Activated T-helper 9 cell treated with anti-CD3 and anti-CD28 coated beads, Interleukin-2, amount 50 U/mL, for 16 hours (primary cell): ENCODE measurements at regions not wholly inside any gene's neighbourhood (a gene's known extent, or its start where the extent isn't known, plus 50 kb on each side); places are given as distances from the start of the nearest gene placed in this dataset.
"Not testable (repeated sequence)": the region's sequence is repeated elsewhere in the genome, so short reads cannot be mapped to it uniquely, and the experiment has no call there.

Experiments used
- DNase-seq: peaks from one replicate; pipeline ENCODE4 v3.0.0-alpha.2; 2020; ENCODE audit warnings: low read depth

DNA sequence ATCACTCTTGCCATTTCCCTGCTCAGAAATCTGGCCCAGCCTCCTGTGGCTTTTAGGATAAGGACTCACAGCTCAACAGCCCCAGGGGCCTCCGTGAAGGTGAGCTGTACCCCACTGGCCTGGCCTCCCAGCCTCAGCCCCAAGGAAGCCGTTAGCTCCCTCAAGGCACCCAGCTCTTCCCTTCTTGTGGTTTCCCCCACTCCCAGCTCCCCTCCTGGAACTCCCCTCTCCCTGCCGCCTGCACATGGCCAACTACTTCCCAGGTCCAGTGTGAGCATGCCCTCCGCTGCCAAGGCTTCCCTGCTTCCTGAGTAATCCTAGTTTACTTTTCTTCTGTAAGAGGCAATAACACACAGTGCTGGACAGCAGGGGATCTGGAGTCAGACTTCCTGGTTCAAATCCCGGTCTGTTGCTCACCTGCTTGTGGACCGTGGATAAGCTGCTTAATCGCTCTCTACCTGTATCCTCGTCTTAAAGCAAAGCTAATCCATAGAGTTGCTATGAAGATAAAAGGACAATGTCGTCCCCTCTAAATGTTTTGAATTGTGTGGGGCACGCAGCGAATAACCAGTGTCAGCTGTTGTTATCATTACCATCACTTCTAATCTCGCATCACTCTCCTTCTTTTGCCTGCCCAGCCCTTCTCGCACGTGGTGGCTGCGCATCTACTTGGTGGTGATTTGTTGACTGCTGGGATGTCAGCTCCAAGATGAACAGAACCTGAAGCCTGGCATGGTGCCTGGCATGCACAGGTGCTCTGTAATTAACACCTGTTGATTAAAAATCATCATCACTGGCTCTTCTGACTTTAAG, 86.6 kb downstream of the C5orf15 start:
- DNase-seq: no peak

DNA sequence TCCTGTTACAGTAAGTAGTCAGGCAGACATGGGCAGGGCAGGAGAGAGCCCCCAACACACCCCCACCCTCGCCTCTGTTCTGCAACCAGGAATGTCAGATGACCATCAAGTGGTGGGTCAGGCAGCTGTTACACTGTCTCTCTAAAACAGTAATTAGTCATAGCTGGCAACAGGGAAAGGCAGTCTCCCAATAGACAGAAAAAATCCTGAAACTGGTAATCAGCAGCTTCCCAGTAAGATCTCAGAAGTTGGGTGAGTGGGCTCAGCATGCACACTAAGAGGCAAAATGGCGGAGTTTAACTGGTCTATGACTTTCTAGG, 90.2 kb downstream of the C5orf15 start:
- DNase-seq: no peak

DNA sequence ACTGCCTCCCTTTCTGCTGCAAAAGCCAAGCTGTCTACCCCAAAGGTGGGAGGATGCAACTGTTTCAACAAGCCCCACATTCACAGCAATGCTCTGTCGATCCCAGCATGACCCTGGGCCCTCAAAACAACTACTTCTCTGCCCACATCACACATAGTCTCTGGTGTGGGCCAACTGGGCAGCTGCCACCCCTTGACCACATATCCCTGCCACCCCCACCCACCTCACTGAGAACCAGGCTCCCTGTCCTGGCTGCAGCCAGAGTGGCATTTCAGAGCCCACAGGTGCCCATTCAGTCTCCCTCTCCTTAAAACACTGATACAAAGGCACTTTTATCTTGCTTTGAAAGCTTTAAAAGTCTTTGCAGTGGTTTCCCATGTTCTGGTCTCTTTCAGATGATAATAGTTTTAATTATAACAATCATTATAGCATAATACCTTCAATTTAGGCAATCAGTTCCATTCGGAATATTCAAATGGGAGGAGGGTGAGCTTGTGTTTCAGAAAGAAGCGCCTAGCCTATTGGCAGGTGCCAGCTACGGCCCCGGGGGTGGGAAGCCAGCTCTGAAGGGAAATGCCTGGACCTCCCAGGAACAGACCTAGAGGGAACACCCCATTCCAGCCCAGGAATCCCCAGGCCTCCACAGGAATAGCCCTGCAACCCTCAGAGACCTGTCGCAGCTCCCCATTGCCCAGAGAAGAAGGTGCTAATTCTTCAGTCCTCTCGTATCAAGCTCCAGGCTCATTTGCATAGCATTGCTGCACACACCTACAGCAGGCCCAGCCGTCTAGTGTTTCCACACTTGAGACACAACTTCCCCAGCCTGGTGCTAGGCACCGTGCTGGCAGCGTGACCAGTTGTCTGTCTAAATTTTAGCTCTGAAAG, 90.8 kb downstream of the C5orf15 start:
- DNase-seq: no peak

DNA sequence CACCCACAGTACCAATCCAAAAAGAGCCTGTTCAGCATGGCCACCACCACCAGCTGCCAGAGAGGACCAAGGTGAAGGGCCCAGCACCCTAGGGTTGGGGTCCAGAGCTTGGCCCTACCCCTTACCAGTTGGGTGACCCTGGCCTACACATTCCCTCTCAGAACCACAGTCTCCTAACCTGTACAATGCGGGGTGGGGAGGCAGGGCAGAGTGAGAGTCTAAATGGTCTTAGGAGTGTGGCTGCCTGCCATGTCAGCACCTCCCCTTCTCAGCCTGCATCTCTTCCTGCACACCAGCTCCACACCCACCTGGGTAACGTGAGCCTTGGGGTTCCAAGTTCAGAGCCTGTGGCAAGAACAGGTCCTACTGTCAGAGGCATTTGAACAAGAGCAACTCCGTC, 92.2 kb downstream of the C5orf15 start:
- DNase-seq: no peak

DNA sequence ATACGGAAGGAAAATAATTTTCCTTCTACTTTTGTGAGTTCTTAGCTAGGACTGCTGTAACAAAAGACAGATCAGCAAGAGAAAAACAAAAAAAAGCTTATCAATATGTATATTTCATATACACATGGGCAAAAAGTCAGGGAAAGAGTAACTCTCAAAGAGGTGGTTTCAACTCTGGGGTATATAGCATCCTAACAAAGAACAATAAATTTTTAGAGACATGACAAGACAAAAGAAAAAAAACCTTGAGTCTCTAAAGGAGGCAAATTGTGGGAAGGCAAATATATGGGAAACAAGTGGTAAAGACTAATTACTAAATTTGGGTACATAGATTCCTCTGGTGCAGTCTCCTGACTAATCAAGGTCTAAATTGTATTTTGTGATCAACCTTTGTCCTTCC, 93.2 kb downstream of the C5orf15 start:
- no peak for DNase-seq

DNA sequence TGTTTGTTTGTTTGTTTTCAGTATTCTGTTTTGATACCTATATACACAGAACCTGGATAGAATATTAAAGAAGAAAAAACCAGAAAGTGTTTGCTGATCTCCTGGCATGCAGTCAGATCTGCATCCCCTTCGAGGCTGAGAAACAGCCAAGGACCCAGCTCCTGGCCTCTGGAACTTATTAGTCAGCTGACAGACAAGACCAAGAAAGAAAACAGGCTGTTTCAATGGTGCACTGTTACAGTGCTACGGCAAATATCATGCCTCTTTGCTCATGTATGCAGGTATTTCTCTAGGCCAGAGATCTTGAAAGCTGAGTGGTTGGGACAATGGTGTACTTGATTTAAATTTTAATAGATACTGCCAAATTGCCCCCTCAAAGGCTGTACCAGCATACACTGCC, 95.0 kb downstream of the C5orf15 start:
- DNase-seq: no peak

DNA sequence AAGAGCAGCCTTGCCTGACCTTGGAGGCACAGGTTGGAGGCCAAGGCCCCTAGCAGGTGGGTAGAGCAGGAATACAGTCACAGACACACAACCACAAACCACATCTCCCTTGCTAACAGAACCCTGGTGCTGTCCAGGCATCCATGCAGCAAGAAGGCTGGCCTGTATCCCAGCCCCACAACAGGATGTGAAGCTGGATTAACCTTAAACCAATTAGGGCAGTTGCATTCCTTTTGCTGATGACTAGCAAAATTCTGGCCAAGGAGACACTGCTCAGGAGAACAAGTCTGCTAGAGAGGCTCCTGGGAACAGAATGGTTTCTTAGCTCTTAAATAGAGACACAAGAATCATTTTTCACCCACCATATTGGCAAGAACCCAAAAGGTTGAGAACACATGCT, 97.8 kb downstream of the C5orf15 start:
- DNase-seq: no peak

DNA sequence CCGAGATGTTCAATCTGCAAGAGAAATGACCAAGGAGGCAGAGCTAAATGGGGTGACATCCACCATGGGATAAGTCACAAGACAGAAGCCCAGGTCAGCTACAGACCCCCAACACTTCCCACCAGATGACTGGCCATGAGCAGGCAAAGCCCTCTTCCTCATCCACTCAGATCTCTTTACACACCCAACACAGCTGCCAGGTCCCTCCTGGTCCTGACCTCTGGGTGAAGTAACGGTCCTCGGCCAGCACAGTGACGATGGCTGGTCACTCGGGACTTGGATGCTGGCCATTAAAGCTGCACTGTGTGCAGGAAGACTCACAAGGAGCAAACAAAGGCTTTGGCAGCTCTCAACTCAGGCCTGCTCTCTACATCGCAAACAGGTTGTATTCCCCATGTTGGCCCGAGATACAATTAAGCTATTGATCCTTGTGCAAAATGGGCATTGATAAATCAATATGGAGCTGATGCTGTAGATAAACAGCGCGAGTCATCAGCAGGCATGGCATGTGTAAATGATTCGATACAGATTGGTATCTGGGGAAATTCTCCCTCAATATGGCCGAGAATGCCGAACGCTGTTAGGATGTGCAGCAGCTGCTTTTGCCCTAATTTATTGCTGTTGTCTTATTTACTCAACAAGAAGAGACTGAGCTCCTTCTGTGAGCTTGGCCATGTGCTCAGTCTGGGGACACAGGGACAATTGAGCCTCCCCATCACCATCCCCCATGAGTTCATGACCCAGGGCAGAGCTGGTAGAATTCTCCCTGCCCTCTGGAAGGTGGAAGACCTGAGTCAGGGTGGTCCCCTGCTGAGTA, 98.7 kb downstream of the C5orf15 start:
- DNase-seq: no peak

DNA sequence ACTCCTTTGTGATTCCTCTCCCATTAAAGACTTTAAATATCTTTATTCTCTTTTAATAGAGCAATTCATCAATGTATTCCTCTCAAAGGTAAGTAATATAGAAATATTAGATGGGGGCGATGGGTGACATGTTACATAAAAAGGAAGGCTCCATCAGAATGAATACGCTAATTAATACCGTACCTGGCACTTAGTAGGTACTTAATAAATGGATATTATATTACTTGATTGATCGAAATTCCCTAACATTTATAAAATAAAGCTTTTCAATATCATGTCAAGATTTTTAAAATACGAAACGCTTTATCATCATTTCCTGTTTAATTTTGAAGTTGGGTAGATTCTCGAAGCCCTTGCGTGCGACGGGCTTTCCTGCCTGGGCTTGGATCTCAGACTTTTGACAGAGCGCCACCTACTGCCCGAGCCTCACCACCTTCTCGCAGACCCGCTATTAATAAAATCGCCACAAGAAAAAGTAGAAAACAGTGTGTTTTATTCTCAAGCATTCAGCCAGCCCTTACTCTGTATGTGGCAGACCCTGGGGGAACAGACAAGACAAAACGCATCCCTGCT, 99.4 kb downstream of the C5orf15 start:
- peak; percentile 51 for DNase-seq

DNA sequence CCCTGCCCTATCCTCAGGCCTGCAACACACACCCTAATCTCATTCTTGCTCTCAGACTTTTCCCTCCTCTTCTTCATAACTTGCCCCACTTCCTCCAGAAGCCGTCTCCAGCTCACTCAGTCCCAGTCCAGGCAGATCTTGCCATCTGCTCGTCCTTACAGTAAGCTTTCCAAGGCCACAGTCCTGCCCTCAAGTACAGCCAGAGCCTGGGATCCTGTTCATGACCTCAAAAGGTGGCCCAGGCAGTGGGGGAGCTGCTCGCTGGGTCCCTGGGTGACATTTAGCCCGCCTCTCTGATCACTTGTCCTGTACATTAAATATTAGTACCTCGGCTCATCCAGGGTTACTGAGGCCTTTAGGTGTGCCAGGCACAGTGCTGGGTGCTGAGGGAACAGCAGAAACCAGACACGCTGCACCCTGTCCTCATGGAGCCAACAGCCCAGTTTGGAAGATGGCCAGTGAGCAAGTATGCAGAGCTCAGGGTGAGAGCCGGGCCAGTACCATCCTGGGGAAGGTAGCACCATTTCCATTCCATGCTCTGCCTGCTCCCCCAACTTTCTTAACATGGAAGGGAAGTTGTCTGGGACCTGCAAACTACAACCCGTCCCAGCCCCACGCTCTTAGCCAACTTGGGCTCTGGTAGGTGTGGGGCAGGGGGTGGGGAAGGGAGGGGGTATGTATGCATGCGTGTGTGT, 100.4 kb downstream of the C5orf15 start:
- no peak for DNase-seq

DNA sequence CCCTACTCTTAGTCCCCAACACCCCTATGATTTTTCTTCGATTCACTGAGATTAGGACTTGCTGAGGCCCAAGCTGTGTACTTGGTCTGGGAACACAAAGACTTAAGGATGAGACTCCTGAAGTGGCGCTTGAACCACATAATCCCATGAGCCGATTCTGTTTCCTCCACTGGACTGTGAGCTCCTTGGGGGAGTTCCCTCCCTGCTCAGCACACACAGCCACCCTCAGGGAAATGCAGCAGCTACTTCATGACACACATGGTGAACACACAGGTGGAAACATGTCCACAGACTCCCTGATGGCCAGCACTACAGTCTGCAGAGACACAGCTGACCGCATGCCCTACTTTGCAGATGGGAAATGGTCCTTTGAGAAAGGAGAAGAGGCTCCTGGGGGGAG, 101.1 kb downstream of the C5orf15 start:
- no peak for DNase-seq

DNA sequence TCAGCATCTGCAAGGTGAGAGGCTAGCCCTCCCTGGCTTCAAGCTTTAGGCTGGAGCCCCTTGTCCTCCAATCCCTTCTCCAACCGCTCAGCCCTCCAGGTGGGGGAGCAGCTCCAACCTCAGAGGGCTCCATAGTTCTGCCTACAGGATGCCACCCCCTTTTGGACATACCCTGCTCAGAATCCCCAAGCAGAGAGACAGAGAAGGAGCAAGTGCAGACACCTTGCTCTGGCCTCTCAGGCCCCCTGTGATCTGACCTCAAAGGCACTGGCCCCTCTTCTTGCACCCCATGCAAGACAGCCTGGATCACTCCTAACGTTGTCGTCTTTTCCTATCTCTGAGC, 101.6 kb downstream of the C5orf15 start:
- no peak for DNase-seq

DNA sequence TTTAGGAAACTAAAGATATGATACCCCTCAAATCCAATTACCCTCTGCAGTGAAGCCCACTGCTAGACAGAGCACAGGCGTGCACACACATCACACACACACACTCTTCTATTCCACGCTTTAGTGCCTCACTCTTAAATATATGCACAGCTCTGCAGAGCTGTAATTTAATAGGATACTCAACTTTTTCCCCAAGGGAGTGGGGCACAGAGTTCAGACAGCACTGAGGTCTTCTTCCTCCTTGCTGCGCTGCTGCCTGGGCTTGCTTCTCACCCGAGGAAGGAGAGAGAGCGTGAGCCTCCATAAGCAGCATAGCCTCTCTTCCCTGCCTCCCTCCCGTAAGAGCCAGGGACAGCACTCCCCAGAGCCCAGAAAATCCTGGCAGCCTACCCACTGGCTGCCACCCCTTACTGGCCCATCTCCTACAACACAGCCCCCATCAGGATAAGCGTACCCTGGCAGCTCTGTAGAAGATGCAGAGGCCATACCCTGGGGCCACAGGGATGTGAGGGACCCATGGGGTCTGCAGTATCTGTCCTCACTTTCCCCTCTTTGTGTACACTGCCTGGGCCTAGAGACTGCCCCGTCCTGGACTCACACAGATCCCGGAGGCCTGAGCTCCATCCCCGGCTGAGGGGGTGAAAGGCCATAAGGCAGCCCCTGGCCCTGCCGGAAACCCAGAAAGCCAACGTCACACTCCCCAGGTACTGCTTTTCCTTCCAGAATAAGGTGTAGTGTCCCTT, 102.1 kb downstream of the C5orf15 start:
- no peak for DNase-seq

DNA sequence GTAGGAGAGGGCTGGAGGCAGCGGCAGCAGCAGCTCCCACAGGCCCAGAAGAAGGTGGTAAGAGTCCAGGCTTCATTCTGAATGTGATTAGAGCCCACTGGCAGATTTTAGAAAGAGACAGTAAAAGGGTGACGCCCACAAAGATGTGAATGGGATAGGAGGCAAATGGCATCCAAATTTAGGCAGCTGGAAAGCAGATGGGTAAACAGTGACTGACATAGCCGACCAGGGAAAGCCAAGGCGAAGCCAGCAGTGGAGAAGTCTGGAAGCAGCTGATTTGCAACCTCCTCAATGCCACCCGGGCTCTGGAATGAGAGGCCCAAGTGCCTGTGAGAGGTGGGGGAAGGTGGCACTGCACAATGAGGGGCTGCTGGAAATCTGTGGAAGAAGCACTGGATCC, 103.3 kb downstream of the C5orf15 start:
- DNase-seq: no peak

DNA sequence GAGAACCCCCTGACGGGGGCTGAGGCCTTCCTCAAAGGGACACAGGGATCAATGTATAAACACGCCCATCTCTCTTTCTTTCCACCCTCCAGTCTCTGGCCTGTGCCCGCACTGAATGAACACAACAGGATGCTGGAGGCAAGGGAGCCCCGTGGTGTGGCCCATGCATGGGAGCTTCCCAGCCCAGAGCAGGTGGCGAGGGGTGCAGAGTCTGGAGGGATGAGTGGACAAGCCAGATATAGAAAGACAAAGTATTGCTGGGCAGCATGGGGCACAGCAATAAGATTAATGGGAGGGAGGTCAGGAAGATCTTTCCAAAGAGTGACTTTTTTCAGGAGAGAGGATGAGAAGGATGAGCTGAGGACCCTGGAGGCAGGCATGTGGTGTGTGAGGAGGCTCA, 103.7 kb downstream of the C5orf15 start:
- DNase-seq: no peak

DNA sequence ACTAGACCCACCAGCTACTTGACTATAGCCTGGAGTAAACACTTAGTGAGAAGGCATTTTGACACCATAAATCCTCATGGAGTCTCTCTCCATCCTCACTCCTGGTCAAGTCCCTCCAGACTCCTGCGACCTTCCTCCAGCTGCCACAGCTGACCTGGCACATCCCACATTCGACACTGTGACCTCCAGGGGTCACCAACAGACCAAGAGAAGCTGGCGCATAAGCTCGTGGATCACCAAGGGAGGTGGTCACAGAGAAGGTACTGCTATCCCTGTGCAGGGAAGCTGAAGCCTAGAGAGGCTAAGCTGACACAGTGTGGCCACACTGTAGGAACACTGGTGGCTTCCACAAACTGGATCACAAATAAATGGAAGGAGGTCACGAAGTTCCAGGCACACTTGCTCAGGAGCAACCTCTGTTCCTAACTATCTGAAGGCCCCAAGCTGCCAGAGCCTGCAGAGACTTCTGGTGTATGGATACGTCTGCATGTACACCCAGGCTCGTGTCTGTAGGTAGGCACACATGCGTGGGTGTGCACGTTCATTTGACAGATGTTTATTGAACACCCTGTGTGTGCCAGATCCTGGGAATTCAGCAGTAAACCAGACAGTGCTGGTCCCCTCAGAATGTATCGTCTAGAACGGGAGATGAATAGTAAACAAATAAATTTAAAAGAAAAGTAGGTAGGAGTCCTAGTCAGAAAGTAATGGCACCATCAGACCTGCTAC, 104.4 kb downstream of the C5orf15 start:
- DNase-seq: no peak

DNA sequence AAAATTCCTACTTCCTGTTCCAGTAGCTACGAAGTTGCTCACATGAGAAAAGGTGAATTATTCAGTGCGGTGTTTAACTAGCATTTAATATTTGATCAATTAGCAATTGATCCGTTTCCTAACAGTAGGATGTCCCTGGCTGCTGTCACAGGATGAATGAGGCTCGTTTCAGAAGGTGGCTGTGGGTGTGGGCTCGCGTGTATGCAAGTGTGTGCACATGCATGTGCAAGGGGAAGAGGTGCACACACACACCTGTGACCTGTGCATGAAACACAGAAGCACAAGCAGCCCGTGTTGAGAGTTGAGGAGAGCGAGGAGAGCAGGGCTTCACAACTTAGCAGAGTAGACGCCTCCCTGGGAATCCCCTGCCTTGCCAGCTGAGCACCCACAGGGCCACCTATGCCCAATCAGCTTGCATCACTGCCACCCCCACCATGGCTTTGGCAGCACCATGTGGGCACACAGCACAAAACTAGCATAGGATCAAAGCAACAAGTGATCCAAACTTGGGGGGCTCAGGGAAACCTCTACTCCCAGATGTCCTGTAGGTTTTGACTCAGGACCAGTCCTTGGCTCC, 107.2 kb downstream of the C5orf15 start:
- no peak for DNase-seq

DNA sequence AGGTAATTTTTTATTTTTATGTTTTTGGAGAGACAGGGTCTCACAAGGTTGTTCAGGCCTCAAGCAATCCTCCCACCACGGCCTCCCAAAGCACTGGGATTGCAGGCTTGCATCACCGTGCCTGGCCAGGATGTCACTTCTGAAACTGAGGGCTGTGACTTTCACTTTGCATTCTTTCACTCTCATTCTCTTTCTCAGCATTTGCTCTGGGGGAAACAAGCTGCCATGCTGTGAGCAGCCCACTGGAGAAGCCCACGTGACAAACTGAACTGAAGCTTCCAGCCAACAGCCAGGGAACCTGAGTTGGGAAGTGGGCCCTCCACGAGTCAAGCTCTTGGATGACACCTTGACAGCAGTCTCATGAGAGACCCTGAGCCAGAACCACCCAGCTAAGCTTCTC, 109.4 kb downstream of the C5orf15 start:
- DNase-seq: no peak

DNA sequence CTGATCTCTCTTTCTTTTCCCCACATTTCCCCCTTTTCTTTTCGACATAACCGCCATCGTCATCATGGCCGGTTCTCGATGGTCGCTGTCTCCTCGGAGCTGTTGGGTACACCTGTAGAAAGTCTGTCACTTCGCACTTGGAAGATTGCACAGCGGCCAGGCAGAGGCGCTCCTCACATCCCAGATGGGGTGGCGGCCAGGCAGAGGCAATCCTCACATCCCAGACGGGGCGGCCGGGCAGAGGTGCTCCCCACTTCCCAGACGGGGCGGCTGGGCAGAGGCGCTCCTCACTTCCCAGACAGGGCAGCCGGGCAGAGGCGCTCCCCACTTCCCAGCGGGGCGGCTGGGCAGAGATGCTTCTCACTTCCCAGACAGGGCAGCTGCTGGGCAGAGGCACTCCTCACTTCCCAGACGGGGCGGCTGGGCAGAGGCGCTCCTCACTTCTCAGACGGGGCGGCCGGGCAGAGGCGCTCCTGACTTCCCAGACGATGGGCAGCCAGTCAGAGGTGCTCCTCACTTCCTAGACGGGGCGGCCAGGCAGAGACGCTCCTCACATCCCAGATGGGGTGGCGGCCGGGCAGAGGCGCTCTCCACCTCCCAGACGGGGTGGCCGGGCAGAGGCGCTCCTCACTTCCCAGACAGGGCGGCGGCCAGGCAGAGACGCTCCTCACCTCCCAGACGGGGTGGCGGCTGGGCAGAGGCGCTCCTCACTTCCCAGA, 110.7 kb downstream of the C5orf15 start:
- DNase-seq: not testable (repeated sequence)
